Kidney (tissue), 13 donors: ENCODE measurements at regions not wholly inside any gene's neighbourhood (a gene's known extent, or its start where the extent isn't known, plus 50 kb on each side); places are given as distances from the start of the nearest gene placed in this dataset.

ENCODE experiments used
- DNase-seq, 5 donors: peaks; one replicate each; pipeline ENCODE4 v3.0.0-alpha.2; 2013 to 2020
- FAIRE-seq: peaks from 2 replicates; lab custom pipeline; 2012; peaks lifted over from hg19 to GRCh38; lab: Jason Lieb, UNC
- H3K27ac ChIP-seq, 2 donors: one replicate each; pipeline ENCODE4 v1.7.0; 2013; ENCODE audit warnings: low read depth in 2 of 2, low read length in 2 of 2, inconsistent platforms in 1 of 2
- H3K27me3 ChIP-seq: one replicate; pipeline ENCODE4 v1.7.1; 2013; ENCODE audit warnings: low read length, inconsistent platforms; ENCODE audit not compliant: control insufficient read depth, insufficient read depth
- H3K36me3 ChIP-seq, 3 donors: one replicate each; pipeline versions ENCODE4 v1.7.0 to v1.7.1; 2013; ENCODE audit warnings: low read length in 3 of 3, control low read depth in 1 of 3, inconsistent platforms in 1 of 3; ENCODE audit not compliant: insufficient read depth in 3 of 3, control insufficient read depth in 2 of 3
- H3K4me1 ChIP-seq, 3 donors: one replicate each; pipeline versions ENCODE4 v1.7.0 to v1.7.1; 2013; ENCODE audit warnings: low read length in 3 of 3, inconsistent platforms in 1 of 3, low read depth in 1 of 3; ENCODE audit not compliant: control insufficient read depth in 2 of 3, insufficient read depth in 2 of 3
- H3K4me3 ChIP-seq, 3 donors: one replicate each; pipeline versions ENCODE4 v1.7.0 to v1.8.1; 2013; ENCODE audit warnings: low read length in 3 of 3, control low read depth in 1 of 3, inconsistent platforms in 1 of 3
- H3K9ac ChIP-seq, 3 donors: one replicate each; pipeline versions ENCODE4 v1.7.0 to v1.7.1; 2013; ENCODE audit warnings: low read length in 3 of 3, control low read depth in 1 of 3, inconsistent platforms in 1 of 3
- H3K9me3 ChIP-seq, 3 donors: one replicate each; pipeline versions ENCODE4 v1.7.0 to v1.7.1; 2013; ENCODE audit warnings: low read length in 3 of 3, control low read depth in 1 of 3, inconsistent platforms in 1 of 3; ENCODE audit not compliant: control insufficient read depth in 2 of 3, insufficient read depth in 1 of 3
- CTCF ChIP-seq: IDR thresholded peaks from 3 replicates; pipeline ENCODE4 v1.5.1; 2012; ENCODE audit warnings: mild to moderate bottlenecking, moderate library complexity, borderline replicate concordance; ENCODE audit not compliant: insufficient read depth; ENCODE audit errors: extremely low read depth
- intact Hi-C: fragments of 100-400 bp; cut with DNase I; formaldehyde crosslinking; loops from one replicate; pipeline ENCODE4 v1.11.1; 2022
- donor health status: control.
- donor health status: control.
- donor health status: control.
- donor health status: control.
- donor health status: control.
- donor health status: DM: yes; HTN: yes; CAD: no.
- donor health status: Normal renal cell carcinoma (clear cell type).

GRCh38 chr20:20765696-20766365 lies 53.4 kb upstream of the RALGAPA2 start:
- DNase-seq (peak in 2 of 5 donors; percentile 34 to 65), FAIRE-seq (no peak)
- Histone ChIP-seq H3K27me3 (no peaks in the 10 kb centered on the region), H3K4me3 (no peak overlapping the region), H3K9ac (no peak overlapping the region), H3K27ac (no peak overlapping the region), H3K36me3 (no peaks in the 10 kb centered on the region), H3K9me3 (no peaks in the 10 kb centered on the region), H3K4me1 (peaks cover 0 to 2% (median 2%) of the 10 kb centered on the region in 3 donors)
- intact Hi-C loops, result no loop called here
- TF ChIP-seq CTCF, result no peak

- no peaks in the 10 kb centered on the region for H3K9me3 ChIP-seq
- intact Hi-C loops, result no loop called here
- DNase-seq (no peak), FAIRE-seq (no peak)
- peaks cover 0 to 4% (median 2%) of the 10 kb centered on the region in 3 donors for H3K4me1 ChIP-seq
- no peak for TF ChIP-seq CTCF
- no peak overlapping the region for H3K4me3 ChIP-seq
- H3K27ac ChIP-seq, result no peak overlapping the region
- no peak overlapping the region for H3K9ac ChIP-seq
- no peaks in the 10 kb centered on the region for H3K27me3 ChIP-seq
- H3K36me3 ChIP-seq, result no peaks in the 10 kb centered on the region
These were observed 51.2 kb upstream of the RALGAPA2 start for GRCh38 chr20:20763650-20764049.
